IMR-90 (cell line): ENCODE measurements at regions not wholly inside any gene's neighbourhood (a gene's known extent, or its start where the extent isn't known, plus 50 kb on each side); places are given as distances from the start of the nearest gene placed in this dataset.
A peak's percentile ranks its signal among the peaks of the same experiment; 100 is the strongest.

Experiments used
- ATAC-seq: fragments of 200-7000 bp; cut with Tn5 transposase; 2 replicates; pipeline ENCODE4 v1.9.1; 2020; ENCODE audit warnings: low read depth, mild to moderate bottlenecking, moderate library complexity
- BruUV-seq: library from RNA; stranded (reverse); fragments of 400-500 nt; replicated peaks from 2 replicates; lab custom pipeline; 2021; lab: Mats Ljungman, UMichigan
- CTCF ChIA-PET: fragments of 300-600 bp; formaldehyde crosslinking; extraction: SDS; loops from one replicate; lab custom pipeline; 2021; ENCODE audit warnings: antibody characterized with exemption; lab: Yijun Ruan, JAX
- POLR2A ChIA-PET: fragments of 300-600 bp; sonication (Branson Sonifier 250); formaldehyde crosslinking; loops from one replicate; lab custom pipeline; 2022; ENCODE audit warnings: antibody characterized with exemption; ENCODE audit not compliant: unreplicated experiment; lab: Charles Lee
- DNase-seq: peaks from one replicate; pipeline ENCODE4 v3.0.0; 2013
- H2AFZ ChIP-seq: replicated peaks from 2 replicates; pipeline ENCODE3; 2013; ENCODE audit warnings: low read length, mild to moderate bottlenecking; ENCODE audit not compliant: poor library complexity
- H2AK5ac ChIP-seq: 2 replicates; pipeline ENCODE4 v1.6.1; 2013; ENCODE audit warnings: low read depth, low read length, inconsistent platforms
- H2AK9ac ChIP-seq: replicated peaks from 2 replicates; pipeline ENCODE3; 2013; ENCODE audit warnings: mild to moderate bottlenecking, low read depth, low read length, moderate library complexity; ENCODE audit not compliant: poor library complexity
- H2BK120ac ChIP-seq: 2 replicates; pipeline ENCODE4 v1.6.1; 2013; ENCODE audit warnings: low read depth, low read length, inconsistent platforms
- H2BK15ac ChIP-seq: 3 replicates; pipeline ENCODE4 v1.6.1; 2013; ENCODE audit warnings: low read depth, low read length, inconsistent platforms
- H2BK20ac ChIP-seq: 2 replicates; pipeline ENCODE4 v1.6.1; 2013; ENCODE audit warnings: low read depth, mild to moderate bottlenecking, inconsistent platforms, low read length, moderate library complexity
- H2BK5ac ChIP-seq: 2 replicates; pipeline ENCODE4 v1.6.1; 2013; ENCODE audit warnings: mild to moderate bottlenecking, low read depth, low read length, inconsistent platforms; ENCODE audit not compliant: poor library complexity, severe bottlenecking
- H3K14ac ChIP-seq: replicated peaks from 2 replicates; pipeline ENCODE4 v1.6.1; 2013; ENCODE audit warnings: low read depth, low read length, inconsistent platforms
- H3K18ac ChIP-seq: 2 replicates; pipeline ENCODE4 v1.6.1; 2013; ENCODE audit warnings: low read depth, low read length, control low read depth
- H3K23ac ChIP-seq: 2 replicates; pipeline ENCODE4 v1.6.1; 2013; ENCODE audit warnings: low read depth, low read length, inconsistent platforms
- H3K27ac ChIP-seq: 2 replicates; pipeline ENCODE4 v1.5.1; 2013; ENCODE audit warnings: mild to moderate bottlenecking, control low read depth, low read length; ENCODE audit not compliant: insufficient read depth
- H3K27me3 ChIP-seq: 2 replicates; pipeline ENCODE4 v1.6.1; 2013; ENCODE audit warnings: low read length; ENCODE audit not compliant: control insufficient read depth, insufficient read depth
- H3K36me3 ChIP-seq: 2 replicates; pipeline ENCODE4 v1.6.1; 2013; ENCODE audit warnings: low read length, mixed read lengths; ENCODE audit not compliant: control insufficient read depth, insufficient read depth
- H3K4ac ChIP-seq: 2 replicates; pipeline ENCODE4 v1.6.1; 2013; ENCODE audit warnings: low read depth, low read length, inconsistent platforms
- H3K4me1 ChIP-seq: 2 replicates; pipeline ENCODE4 v1.6.1; 2013; ENCODE audit warnings: low read length, mixed read lengths; ENCODE audit not compliant: control insufficient read depth, insufficient read depth
- H3K4me2 ChIP-seq: 2 replicates; pipeline ENCODE4 v1.6.1; 2013; ENCODE audit warnings: low read depth, mild to moderate bottlenecking, control low read depth, low read length, moderate library complexity
- H3K4me3 ChIP-seq: 2 replicates; pipeline ENCODE4 v1.5.1; 2013; ENCODE audit warnings: low read depth, mild to moderate bottlenecking, control low read depth, low read length, moderate library complexity; ENCODE audit not compliant: insufficient read depth
- H3K56ac ChIP-seq: 2 replicates; pipeline ENCODE4 v1.6.1; 2013; ENCODE audit warnings: low read length, inconsistent platforms; ENCODE audit not compliant: insufficient read depth; ENCODE audit errors: extremely low read depth
- H3K79me1 ChIP-seq, 2 experiments: 2 replicates each; pipeline ENCODE4 v1.6.1; 2013; ENCODE audit warnings: low read length in 2 of 2, inconsistent platforms in 1 of 2, low read depth in 1 of 2
- H3K9ac ChIP-seq: 2 replicates; pipeline ENCODE4 v1.6.1; 2013; ENCODE audit warnings: low read depth, low read length, control low read depth
- H3K9me1 ChIP-seq: 2 replicates; pipeline ENCODE4 v1.6.1; 2013; ENCODE audit warnings: low read length, inconsistent platforms; ENCODE audit not compliant: insufficient read depth
- H3K9me3 ChIP-seq: 2 replicates; pipeline ENCODE4 v1.6.1; 2013; ENCODE audit warnings: low read length; ENCODE audit not compliant: control insufficient read depth, insufficient read depth
- H4K20me1 ChIP-seq: 2 replicates; pipeline ENCODE4 v1.6.1; 2013; ENCODE audit warnings: low read length, inconsistent platforms; ENCODE audit not compliant: insufficient read depth
- H4K5ac ChIP-seq: 2 replicates; pipeline ENCODE4 v1.6.1; 2013; ENCODE audit warnings: mild to moderate bottlenecking, low read depth, low read length, control low read depth
- H4K8ac ChIP-seq, 2 experiments: 2 replicates each; pipeline ENCODE4 v1.6.1; 2013; ENCODE audit warnings: low read depth in 2 of 2, low read length in 2 of 2, control low read depth in 1 of 2, inconsistent platforms in 1 of 2
- H4K91ac ChIP-seq: 2 replicates; pipeline ENCODE4 v1.6.1; 2013; ENCODE audit warnings: low read depth, low read length, inconsistent platforms; ENCODE audit not compliant: insufficient read depth
- CTCF ChIP-seq: conservative IDR thresholded peaks from 2 replicates; pipeline ENCODE4 v1.5.1; 2012; ENCODE audit warnings: mild to moderate bottlenecking, low read depth, low read length, improper control_type of control experiment
- MAFK ChIP-seq: IDR thresholded peaks from 2 replicates; pipeline ENCODE4 v1.6.1; 2012; ENCODE audit warnings: low read depth, low read length, improper control_type of control experiment
- WGBS, 2 experiments: methylation state at CpG; one replicate each; pipeline versions ENCODE4 v1.1.5 to v1.1.7; 2013; ENCODE audit warnings: missing lambda C conversion rate in 2 of 2; ENCODE audit not compliant: insufficient read length in 1 of 2; ENCODE audit errors: extremely low coverage in 2 of 2; 5-methylcytosine and 5-hydroxymethylcytosine counted together
- dilution Hi-C: fragments of 300-500 bp; cut with HindIII; formaldehyde crosslinking; loops from one replicate; pipeline ENCODE4 v1.14.3; 2018; ENCODE audit warnings: low sequenced_read_pairs; ENCODE audit not compliant: unreplicated experiment
- in situ Hi-C: fragments of 300-500 bp; cut with MboI; formaldehyde crosslinking; loops from 3 replicates; pipeline ENCODE4 v1.14.3; 2019; ENCODE audit warnings: low sequenced_read_pairs, inconsistent platforms, mixed read lengths
- intact Hi-C: fragments of 100-400 bp; cut with micrococcal nuclease; formaldehyde crosslinking; loops from 2 replicates; pipeline ENCODE4 v1.10.0; 2022

GRCh38 chr6:82015526-82015925, 232.0 kb downstream of the IBTK start:
- Histone ChIP-seq H2BK120ac (peak overlapping the region; percentile 25; the same call in 1 of the 2 replicates), H2AK5ac (no peak overlapping the region), H3K4me1 (peaks cover 2% of the 10 kb centered on the region; the same call in 1 of the 2 replicates), H3K4me2 (no peak overlapping the region), H3K23ac (no peak overlapping the region), H2BK20ac (peak overlapping the region; percentile 16; the same call in 1 of the 2 replicates), H2BK5ac (no peak overlapping the region), H3K9ac (no peak overlapping the region), H3K27ac (no peak overlapping the region), H4K5ac (no peak overlapping the region), H4K91ac (no peak overlapping the region), H3K9me3 (no peaks in the 10 kb centered on the region), H3K9me1 (peaks cover 9% of the 10 kb centered on the region; the same call in 1 of the 2 replicates), H2AFZ (no peak overlapping the region), H2AK9ac (no peak overlapping the region), H3K14ac (0 out of 2 replicates have a peak overlapping the region, but pooled peaks have one; percentile 29), H3K4ac (no peak overlapping the region; the same call in 1 of the 2 replicates), H3K36me3 (no peaks in the 10 kb centered on the region), H3K56ac (no peak overlapping the region), H2BK15ac (0 out of 3 replicates have a peak overlapping the region, but pooled peaks have one; percentile 13), H3K27me3 (no peaks in the 10 kb centered on the region), H4K20me1 (no peaks in the 10 kb centered on the region), H3K79me1 (no peaks in the 10 kb centered on the region), H3K4me3 (no peak overlapping the region), H4K8ac (peak overlapping the region in 1 of 2 experiments; percentile 46; a peak in 1 of 4 replicates), H3K18ac (no peak overlapping the region)
- in situ Hi-C loops (loop anchor here (25.0 kb wide), 1 partner anchor 1803 kb away; no protein-coding TSS in a partner anchor), intact Hi-C loops (no loop called here), dilution Hi-C loops (no loop called here)
- WGBS, 2 experiments, result no CpG with 5 or more reads among the region's 2 CpGs
- CTCF ChIA-PET, result no interaction called here
- no TSS peak for BruUV-seq
- DNase-seq (no peak), ATAC-seq (no peak)
- TF ChIP-seq MAFK (no peak), CTCF (no peak)
- POLR2A ChIA-PET, result no interaction called here
